GM23338 (cell line): ENCODE measurements at regions not wholly inside any gene's neighbourhood (a gene's known extent, or its start where the extent isn't known, plus 50 kb on each side); places are given as distances from the start of the nearest gene placed in this dataset.

Experiments used
- ATAC-seq: fragments of 200-7000 bp; cut with Tn5 transposase; 3 replicates; pipeline ENCODE4 v1.9.1; 2020
- DNase-seq: peaks from one replicate; pipeline ENCODE4 v3.0.0-alpha.2; 2015; ENCODE audit warnings: low spot score
- H2AFZ ChIP-seq: fragments of 200-600 bp; sonication (generic); 2 replicates; pipeline ENCODE4 v1.8.0; 2016; ENCODE audit warnings: antibody characterized with exemption, mild to moderate bottlenecking, moderate library complexity
- H3F3A ChIP-seq: fragments of 200-600 bp; sonication (generic); replicated peaks from 2 replicates; pipeline ENCODE4 v1.8.0; 2017; ENCODE audit warnings: antibody characterized with exemption, mixed run types, low read depth
- H3K27ac ChIP-seq: fragments of 200-600 bp; sonication (generic); 2 replicates; pipeline ENCODE4 v1.6.1; 2016; ENCODE audit warnings: low read depth
- H3K27me3 ChIP-seq: fragments of 200-600 bp; sonication (generic); 2 replicates; pipeline ENCODE4 v1.8.0; 2016; ENCODE audit warnings: mild to moderate bottlenecking, mixed run types, moderate library complexity; ENCODE audit not compliant: insufficient read depth
- H3K36me3 ChIP-seq: fragments of 200-600 bp; sonication (generic); 2 replicates; pipeline ENCODE4 v1.8.0; 2016; ENCODE audit warnings: mild to moderate bottlenecking; ENCODE audit not compliant: insufficient read depth
- H3K4me1 ChIP-seq: fragments of 200-600 bp; sonication (generic); 2 replicates; pipeline ENCODE4 v1.8.0; 2016; ENCODE audit warnings: mild to moderate bottlenecking, moderate library complexity; ENCODE audit not compliant: insufficient read depth
- H3K4me2 ChIP-seq: fragments of 200-600 bp; sonication (generic); 2 replicates; pipeline ENCODE4 v1.7.1; 2017; ENCODE audit warnings: mixed run types
- H3K4me3 ChIP-seq: fragments of 200-600 bp; sonication (generic); 2 replicates; pipeline ENCODE4 v1.6.1; 2016; ENCODE audit warnings: mixed run types
- H3K79me2 ChIP-seq: fragments of 200-600 bp; sonication (generic); replicated peaks from 2 replicates; pipeline ENCODE4 v1.8.0; 2017; ENCODE audit warnings: mild to moderate bottlenecking; ENCODE audit not compliant: insufficient read depth
- H3K9me2 ChIP-seq: fragments of 200-600 bp; sonication (generic); 2 replicates; pipeline ENCODE4 v1.8.0; 2017; ENCODE audit not compliant: insufficient read depth
- H4K20me1 ChIP-seq: fragments of 200-600 bp; sonication (generic); replicated peaks from 2 replicates; pipeline ENCODE4 v1.8.0; 2017; ENCODE audit warnings: mild to moderate bottlenecking; ENCODE audit not compliant: insufficient read depth
- H3K27ac Mint-ChIP-seq: 2 replicates; pipeline ENCODE4 v1.8.0; 2020; ENCODE audit warnings: inconsistent platforms, mild to moderate bottlenecking, moderate library complexity, mixed read lengths
- H3K27me3 Mint-ChIP-seq: 3 replicates; pipeline ENCODE4 v1.8.0; 2022; ENCODE audit warnings: low read depth, mild to moderate bottlenecking, moderate library complexity, mixed read lengths, inconsistent platforms; ENCODE audit not compliant: insufficient read depth, poor library complexity
- H3K36me3 Mint-ChIP-seq: 3 replicates; pipeline ENCODE4 v1.8.0; 2021; ENCODE audit warnings: low read depth, mild to moderate bottlenecking, inconsistent platforms, moderate library complexity, mixed read lengths
- H3K4me1 Mint-ChIP-seq: 3 replicates; pipeline ENCODE4 v1.8.0; 2020; ENCODE audit warnings: mild to moderate bottlenecking, inconsistent platforms, mixed read lengths
- H3K4me3 Mint-ChIP-seq: 3 replicates; pipeline ENCODE4 v1.8.0; 2021; ENCODE audit warnings: moderate library complexity, mild to moderate bottlenecking, inconsistent platforms, mixed read lengths
- H3K9me3 Mint-ChIP-seq: 3 replicates; pipeline ENCODE4 v1.8.0; 2020; ENCODE audit warnings: moderate library complexity, mild to moderate bottlenecking, inconsistent platforms, mixed read lengths
- CTCF ChIP-seq, 2 experiments: fragments of 200-600 bp in 1 of 2; sonication (generic) in 1 of 2; conservative IDR thresholded peaks; 2 replicates each; pipeline versions ENCODE4 v1.5.1 to v1.6.1; 2016 to 2017; ENCODE audit warnings: antibody characterized with exemption in 2 of 2, low read depth in 2 of 2, mild to moderate bottlenecking in 2 of 2, moderate library complexity in 1 of 2
- POLR2AphosphoS5 ChIP-seq: IDR thresholded peaks from 2 replicates; pipeline ENCODE4 v1.6.1; 2016; ENCODE audit warnings: antibody characterized with exemption, low read depth
- REST ChIP-seq: IDR thresholded peaks from one replicate; pipeline ENCODE4 v1.6.1; 2018; ENCODE audit warnings: antibody characterized with exemption; ENCODE audit not compliant: unreplicated experiment
- ZNF331 ChIP-seq: fragments of 250-450 bp; sonication (Bioruptor Pico); IDR thresholded peaks from 2 replicates; pipeline ENCODE4 v1.5.0; 2020; ENCODE audit warnings: low read depth, mild to moderate bottlenecking, moderate library complexity
- ZNF462 ChIP-seq: fragments of 250-450 bp; sonication (Bioruptor Pico); IDR thresholded peaks from 2 replicates; pipeline ENCODE4 v1.5.0; 2020; ENCODE audit warnings: mild to moderate bottlenecking, moderate library complexity

GRCh38 chr11:76275446-76275845, 69.1 kb upstream of the WNT11 start:
- Mint-ChIP-seq H3K4me3 (no peak overlapping the region), H3K4me1 (peaks cover 20% of the 10 kb centered on the region), H3K27me3 (no peaks in the 10 kb centered on the region), H3K36me3 (no peaks in the 10 kb centered on the region), H3K9me3 (peaks cover 14% of the 10 kb centered on the region), H3K27ac (no peak overlapping the region)
- Histone ChIP-seq H3F3A (no peaks in the 10 kb centered on the region), H2AFZ (no peak overlapping the region), H4K20me1 (no peaks in the 10 kb centered on the region), H3K36me3 (no peaks in the 10 kb centered on the region), H3K4me1 (peaks cover 19% of the 10 kb centered on the region), H3K27me3 (no peaks in the 10 kb centered on the region), H3K9me2 (no peaks in the 10 kb centered on the region; the same call in 1 of the 2 replicates), H3K27ac (no peak overlapping the region), H3K4me2 (no peak overlapping the region), H3K79me2 (no peaks in the 10 kb centered on the region), H3K4me3 (no peak overlapping the region)
- TF ChIP-seq CTCF (conservative IDR thresholded peaks at IDR 0.05; ENCODE audit: low read depth in 2 of 2) = no peak
- TF ChIP-seq POLR2AphosphoS5 = no peak
- TF ChIP-seq ZNF331 (CRISPR knock-in tag) = no peak
- TF ChIP-seq ZNF462 (CRISPR knock-in tag) = no peak
- DNase-seq = no peak
- no peak for ATAC-seq

GRCh38 chr11:76271068-76271467, 64.8 kb upstream of the WNT11 start:
- H4K20me1 ChIP-seq = no peaks in the 10 kb centered on the region
- Mint-ChIP-seq H3K9me3 (peaks cover 14% of the 10 kb centered on the region), H3K36me3 (no peaks in the 10 kb centered on the region), H3K4me1 (no peaks in the 10 kb centered on the region), H3K4me3 (no peak overlapping the region), H3K27me3 (peaks cover 2% of the 10 kb centered on the region), H3K27ac (no peak overlapping the region)
- H3K27ac ChIP-seq = no peak overlapping the region
- H3K36me3 ChIP-seq = no peaks in the 10 kb centered on the region
- H3K4me2 ChIP-seq = no peak overlapping the region
- H3K27me3 ChIP-seq = no peaks in the 10 kb centered on the region
- no peak overlapping the region for H3K4me3 ChIP-seq
- ATAC-seq (no peak), DNase-seq (no peak)
- no peak overlapping the region for H2AFZ ChIP-seq
- H3K79me2 ChIP-seq = no peaks in the 10 kb centered on the region
- H3F3A ChIP-seq = no peaks in the 10 kb centered on the region
- H3K9me2 ChIP-seq = peaks cover 8% of the 10 kb centered on the region; the same call in 1 of the 2 replicates
- H3K4me1 ChIP-seq = no peaks in the 10 kb centered on the region
- no peak for TF ChIP-seq REST
